Stimulated activated naive CD8-positive, alpha-beta T cell treated with anti-CD3 and anti-CD28 coated beads, Interleukin-15, amount 100 ng/mL, for 72 hours (primary cell): ENCODE measurements at regions not wholly inside any gene's neighbourhood (a gene's known extent, or its start where the extent isn't known, plus 50 kb on each side); places are given as distances from the start of the nearest gene placed in this dataset.
A peak's percentile ranks its signal among the peaks of the same experiment; 100 is the strongest.

Experiments used
- ATAC-seq: fragments of 150-1000 bp; cut with Tn5 transposase; 2 replicates; pipeline ENCODE4 v1.10.0; 2021; ENCODE audit warnings: mild to moderate bottlenecking, moderate library complexity
- DNase-seq, 2 donors: peaks; one replicate each; pipeline ENCODE4 v3.0.0; 2021 to 2022
- H3K27ac Mint-ChIP-seq, 2 donors: one replicate each; pipeline ENCODE4 v1.8.0; 2022; ENCODE audit warnings: mild to moderate bottlenecking in 2 of 2, mixed read lengths in 2 of 2, moderate library complexity in 2 of 2
- H3K27me3 Mint-ChIP-seq: one replicate; pipeline ENCODE4 v1.8.0; 2022; ENCODE audit warnings: mixed read lengths
- H3K4me1 Mint-ChIP-seq: one replicate; pipeline ENCODE4 v1.8.0; 2022; ENCODE audit warnings: mild to moderate bottlenecking, mixed read lengths
- H3K4me3 Mint-ChIP-seq, 2 donors: one replicate each; pipeline ENCODE4 v1.8.0; 2022; ENCODE audit warnings: mild to moderate bottlenecking in 2 of 2, mixed read lengths in 2 of 2, moderate library complexity in 1 of 2
- H3K9me3 Mint-ChIP-seq, 2 donors: one replicate each; pipeline ENCODE4 v1.8.0; 2022; ENCODE audit warnings: mixed read lengths in 2 of 2

- Mint-ChIP-seq H3K27ac (no peak overlapping the region), H3K4me1 (no peaks in the 10 kb centered on the region), H3K9me3 (peaks cover 0 to 6% of the 10 kb centered on the region in 2 donors), H3K27me3 (no peaks in the 10 kb centered on the region), H3K4me3 (no peak overlapping the region)
- ATAC-seq: peak; percentile 71
- DNase-seq: no peak
Measured at GRCh38 chr11:56932572-56933220, 56.0 kb upstream of the OR5AK2 start.

GRCh38 chr11:56923116-56923515, 65.6 kb upstream of the OR5AK2 start:
- Mint-ChIP-seq H3K4me3 (no peak overlapping the region), H3K27ac (no peak overlapping the region), H3K9me3 (peaks cover 18% of the 10 kb centered on the region in 2 donors), H3K27me3 (no peaks in the 10 kb centered on the region), H3K4me1 (no peaks in the 10 kb centered on the region)
- DNase-seq: no peak
- ATAC-seq: no peak

- Mint-ChIP-seq H3K4me3 (no peak overlapping the region), H3K9me3 (peaks cover 18% of the 10 kb centered on the region in 2 donors), H3K27me3 (no peaks in the 10 kb centered on the region), H3K27ac (no peak overlapping the region), H3K4me1 (no peaks in the 10 kb centered on the region)
- ATAC-seq (no peak), DNase-seq (no peak)
Measured at GRCh38 chr11:56922421-56922820, 66.3 kb upstream of the OR5AK2 start.

- no peaks in the 10 kb centered on the region for H3K27me3 Mint-ChIP-seq
- H3K4me1 Mint-ChIP-seq: no peaks in the 10 kb centered on the region
- no peak overlapping the region for H3K27ac Mint-ChIP-seq
- no peak for DNase-seq
- peaks cover 18 to 21% of the 10 kb centered on the region in 2 donors for H3K9me3 Mint-ChIP-seq
- ATAC-seq: no peak
- H3K4me3 Mint-ChIP-seq: no peak overlapping the region
Measured at GRCh38 chr11:56917708-56918400, 70.9 kb upstream of the OR5AK2 start.

- DNase-seq (no peak), ATAC-seq (no peak)
- no peaks in the 10 kb centered on the region for H3K27me3 Mint-ChIP-seq
- H3K4me3 Mint-ChIP-seq: no peak overlapping the region
- peaks cover 18 to 21% of the 10 kb centered on the region in 2 donors for H3K9me3 Mint-ChIP-seq
- H3K4me1 Mint-ChIP-seq: no peaks in the 10 kb centered on the region
- H3K27ac Mint-ChIP-seq: peak overlapping the region in 1 of 2 donors; percentile 23
Measured at GRCh38 chr11:56916587-56916986, 72.1 kb upstream of the OR5AK2 start.

- no peak for DNase-seq
- no peaks in the 10 kb centered on the region for H3K4me1 Mint-ChIP-seq
- no peaks in the 10 kb centered on the region for H3K27me3 Mint-ChIP-seq
- peaks cover 18 to 21% of the 10 kb centered on the region in 2 donors for H3K9me3 Mint-ChIP-seq
- no peak overlapping the region for H3K27ac Mint-ChIP-seq
- no peak for ATAC-seq
- H3K4me3 Mint-ChIP-seq: no peak overlapping the region
Measured at GRCh38 chr11:56916162-56916561, 72.6 kb upstream of the OR5AK2 start.

- no peaks in the 10 kb centered on the region for H3K4me1 Mint-ChIP-seq
- no peak overlapping the region for H3K27ac Mint-ChIP-seq
- no peak for DNase-seq
- H3K9me3 Mint-ChIP-seq: peaks cover 0 to 9% of the 10 kb centered on the region in 2 donors
- no peak overlapping the region for H3K4me3 Mint-ChIP-seq
- ATAC-seq: no peak
- no peaks in the 10 kb centered on the region for H3K27me3 Mint-ChIP-seq
Measured at GRCh38 chr11:56911312-56911711, 77.4 kb upstream of the OR5AK2 start.

GRCh38 chr11:56910785-56911184, 77.9 kb upstream of the OR5AK2 start:
- H3K4me3 Mint-ChIP-seq: no peak overlapping the region
- H3K27me3 Mint-ChIP-seq: no peaks in the 10 kb centered on the region
- peaks cover 0 to 4% of the 10 kb centered on the region in 2 donors for H3K9me3 Mint-ChIP-seq
- H3K27ac Mint-ChIP-seq: no peak overlapping the region
- DNase-seq (no peak), ATAC-seq (no peak)
- no peaks in the 10 kb centered on the region for H3K4me1 Mint-ChIP-seq

GRCh38 chr11:56910046-56910773, 78.5 kb upstream of the OR5AK2 start:
- no peak for ATAC-seq
- Mint-ChIP-seq H3K27ac (no peak overlapping the region), H3K9me3 (peaks cover 0 to 4% of the 10 kb centered on the region in 2 donors), H3K4me3 (no peak overlapping the region), H3K27me3 (no peaks in the 10 kb centered on the region), H3K4me1 (no peaks in the 10 kb centered on the region)
- DNase-seq: no peak

GRCh38 chr11:56909563-56909962, 79.2 kb upstream of the OR5AK2 start:
- DNase-seq (no peak), ATAC-seq (no peak)
- no peaks in the 10 kb centered on the region for H3K4me1 Mint-ChIP-seq
- H3K27ac Mint-ChIP-seq: no peak overlapping the region
- H3K4me3 Mint-ChIP-seq: no peak overlapping the region
- peaks cover 0 to 4% of the 10 kb centered on the region in 2 donors for H3K9me3 Mint-ChIP-seq
- no peaks in the 10 kb centered on the region for H3K27me3 Mint-ChIP-seq

- ATAC-seq (no peak), DNase-seq (no peak)
- Mint-ChIP-seq H3K4me3 (no peak overlapping the region), H3K27ac (no peak overlapping the region), H3K9me3 (peaks cover 0 to 4% of the 10 kb centered on the region in 2 donors), H3K4me1 (no peaks in the 10 kb centered on the region), H3K27me3 (no peaks in the 10 kb centered on the region)
Measured at GRCh38 chr11:56909080-56909479, 79.6 kb upstream of the OR5AK2 start.

- no peak overlapping the region for H3K4me3 Mint-ChIP-seq
- DNase-seq: no peak
- H3K27me3 Mint-ChIP-seq: no peaks in the 10 kb centered on the region
- ATAC-seq: no peak
- peaks cover 0 to 4% of the 10 kb centered on the region in 2 donors for H3K9me3 Mint-ChIP-seq
- no peak overlapping the region for H3K27ac Mint-ChIP-seq
- H3K4me1 Mint-ChIP-seq: no peaks in the 10 kb centered on the region
Measured at GRCh38 chr11:56906683-56907148, 82.0 kb upstream of the OR5AK2 start.

GRCh38 chr11:56905936-56906335, 82.8 kb upstream of the OR5AK2 start:
- ATAC-seq (no peak), DNase-seq (no peak)
- Mint-ChIP-seq H3K9me3 (no peaks in the 10 kb centered on the region), H3K4me1 (no peaks in the 10 kb centered on the region), H3K27me3 (no peaks in the 10 kb centered on the region), H3K4me3 (no peak overlapping the region), H3K27ac (no peak overlapping the region)

- ATAC-seq: no peak
- H3K4me1 Mint-ChIP-seq: no peaks in the 10 kb centered on the region
Measured at GRCh38 chr11:56905442-56905841, 83.3 kb upstream of the OR5AK2 start.

GRCh38 chr11:56898856-56899255, 89.9 kb upstream of the OR5AK2 start:
- no peak overlapping the region for H3K4me3 Mint-ChIP-seq
- H3K27me3 Mint-ChIP-seq: no peaks in the 10 kb centered on the region
- no peaks in the 10 kb centered on the region for H3K9me3 Mint-ChIP-seq
- no peak for ATAC-seq
- H3K27ac Mint-ChIP-seq: no peak overlapping the region
- DNase-seq: no peak
- H3K4me1 Mint-ChIP-seq: no peaks in the 10 kb centered on the region

More at GRCh38 chr11:56905442-56905841, 83.3 kb upstream of the OR5AK2 start:
- Mint-ChIP-seq H3K4me3 (no peak overlapping the region), H3K27me3 (no peaks in the 10 kb centered on the region), H3K9me3 (no peaks in the 10 kb centered on the region), H3K27ac (no peak overlapping the region)
- DNase-seq: no peak
